DND-41 (cell line): ENCODE measurements at regions not wholly inside any gene's neighbourhood (a gene's known extent, or its start where the extent isn't known, plus 50 kb on each side); places are given as distances from the start of the nearest gene placed in this dataset.

Experiments used
- CTCF ChIP-seq: IDR thresholded peaks from 2 replicates; pipeline ENCODE4 v1.5.1; 2012; ENCODE audit warnings: borderline replicate concordance, low read length, moderate library complexity, mild to moderate bottlenecking; ENCODE audit not compliant: poor library complexity, severe bottlenecking; ENCODE audit errors: extremely low read depth
- EZH2 ChIP-seq: IDR thresholded peaks from 3 replicates; pipeline ENCODE4 v1.6.1; 2012; ENCODE audit warnings: borderline replicate concordance, low read depth, mild to moderate bottlenecking, moderate library complexity, low read length, inconsistent platforms; ENCODE audit not compliant: severe bottlenecking

- TF ChIP-seq CTCF, result no peak
- no peak for TF ChIP-seq EZH2
These were observed 74.2 kb upstream of the RGS4 start for GRCh38 chr1:162994921-162995320.
